ENCODE measurements at regions not wholly inside any gene's neighbourhood (a gene's known extent, or its start where the extent isn't known, plus 50 kb on each side); places are given as distances from the start of the nearest gene placed in this dataset.

- DNase-seq: no peak
Observed at GRCh38 chr12:60391791-60392190, 796.0 kb downstream of the SLC16A7 start.

- no peak for DNase-seq
Observed at GRCh38 chr12:60393093-60393492, 797.3 kb downstream of the SLC16A7 start.

DNA sequence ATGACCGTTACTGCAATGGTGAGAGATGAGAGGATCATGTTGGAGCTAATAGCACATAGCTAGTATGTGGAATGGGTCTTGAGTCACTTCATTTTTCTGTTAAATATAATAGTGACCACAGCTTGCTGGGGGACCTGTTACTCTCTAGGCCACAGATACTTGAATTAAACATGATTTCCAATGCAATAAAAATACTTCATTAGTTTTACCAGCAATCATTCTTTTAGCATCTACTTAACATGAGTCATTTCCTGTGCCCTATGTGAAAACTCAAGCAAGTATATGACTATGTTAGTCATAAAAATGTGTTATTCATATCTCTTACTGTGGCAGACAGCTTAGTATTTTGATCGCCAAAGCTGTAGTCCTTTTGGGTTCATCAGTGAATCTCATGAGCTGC is 798.8 kb downstream of the SLC16A7 start:
- no peak for DNase-seq

- no peak for DNase-seq
Observed at GRCh38 chr12:60398547-60398946, 802.7 kb downstream of the SLC16A7 start.

GRCh38 chr12:60399064-60399463 is 803.2 kb downstream of the SLC16A7 start:
- no peak for DNase-seq

GRCh38 chr12:60402996-60403395 is 807.2 kb downstream of the SLC16A7 start:
- no peak for DNase-seq

DNA sequence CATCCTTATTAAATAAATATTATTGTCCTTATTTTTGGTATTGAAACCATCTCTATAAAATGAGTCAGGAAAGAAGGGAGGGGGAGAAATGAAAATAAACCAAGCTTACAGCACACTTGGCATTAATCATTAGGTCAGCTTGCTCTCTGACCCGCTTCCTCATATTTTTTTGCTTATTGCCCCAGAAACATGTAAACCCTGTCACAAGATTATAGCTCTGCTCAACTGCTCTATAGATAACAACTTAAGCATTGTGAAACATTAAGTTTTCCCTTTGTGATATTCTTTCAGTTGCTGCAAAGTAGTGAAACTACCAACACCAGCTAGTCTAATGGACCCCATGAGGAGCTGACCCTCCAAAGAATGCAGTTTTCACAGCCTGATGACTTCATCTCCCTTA is 819.5 kb downstream of the SLC16A7 start:
- no peak for DNase-seq

- DNase-seq: no peak
Observed at GRCh38 chr12:60419986-60420385, 824.2 kb downstream of the SLC16A7 start.

- no peak for DNase-seq
Observed at GRCh38 chr12:60421741-60422140, 825.9 kb downstream of the SLC16A7 start.

DNA sequence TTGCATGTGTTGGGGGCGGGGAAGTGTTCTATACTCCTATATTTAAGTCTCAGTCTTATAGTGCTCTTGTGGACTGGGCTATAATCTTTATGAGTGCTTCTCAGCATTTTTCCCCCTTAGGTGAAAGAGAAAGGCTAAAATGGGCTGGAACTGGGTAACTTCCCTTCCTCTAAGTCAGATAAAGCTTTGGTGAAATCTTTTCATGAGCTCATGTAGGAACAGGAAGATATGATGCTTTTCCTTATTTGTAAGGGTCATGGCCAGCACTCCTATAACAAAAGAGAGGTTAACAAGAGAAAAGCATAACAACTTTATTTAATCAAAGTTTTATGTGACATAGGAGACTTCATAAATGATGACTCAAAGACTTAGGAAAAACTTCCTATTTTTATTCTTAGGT is 841.5 kb downstream of the SLC16A7 start:
- DNase-seq: no peak

- DNase-seq: no peak
Observed at GRCh38 chr12:60441577-60441976, 845.7 kb downstream of the SLC16A7 start.

GRCh38 chr12:60451457-60451856 is 855.6 kb downstream of the SLC16A7 start:
- no peak for DNase-seq

GRCh38 chr12:60465060-60465459 is 869.2 kb downstream of the SLC16A7 start:
- no peak for DNase-seq

DNA sequence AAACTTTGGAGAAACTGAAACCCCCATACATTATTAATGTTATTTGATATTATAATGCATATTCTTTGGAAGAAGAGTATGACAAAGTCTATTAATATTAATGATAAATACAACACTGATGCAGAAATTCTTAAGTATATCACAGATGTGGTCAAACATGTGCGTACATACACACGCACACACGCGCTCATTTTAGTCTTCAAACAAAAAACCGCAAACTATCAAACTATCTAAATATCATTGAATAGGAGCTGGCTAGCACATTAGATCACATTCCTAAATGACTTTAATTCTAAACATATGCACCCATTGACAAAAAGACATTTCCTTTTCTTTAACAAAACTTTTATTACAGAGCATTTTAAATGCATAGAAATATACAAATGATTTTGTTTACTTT is 872.7 kb downstream of the SLC16A7 start:
- no peak for DNase-seq

- DNase-seq: no peak
Observed at GRCh38 chr12:60475825-60476224, 880.0 kb downstream of the SLC16A7 start.

DNA sequence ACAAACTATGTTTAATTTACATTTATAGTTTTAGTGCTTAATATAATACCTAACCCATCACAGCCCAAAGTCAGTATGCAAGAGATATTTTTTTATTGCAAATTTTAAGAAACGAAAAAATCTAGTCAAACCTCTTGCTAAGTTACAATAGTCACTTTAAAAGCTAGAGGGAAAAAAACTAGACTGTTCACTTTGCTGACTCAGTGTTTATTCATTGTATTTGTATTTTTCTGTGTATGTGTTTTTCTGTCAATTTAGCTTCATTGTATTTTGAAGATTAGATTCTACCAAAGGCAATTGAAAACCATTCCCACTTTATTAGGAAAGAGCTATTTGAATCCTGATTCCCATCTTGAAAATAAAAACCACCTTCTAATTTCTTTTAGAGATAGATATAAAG is 891.5 kb downstream of the SLC16A7 start:
- no peak for DNase-seq

- DNase-seq: no peak
Observed at GRCh38 chr12:60489071-60489470, 893.2 kb downstream of the SLC16A7 start.

- DNase-seq: no peak
Observed at GRCh38 chr12:60494244-60494643, 898.4 kb downstream of the SLC16A7 start.

DNA sequence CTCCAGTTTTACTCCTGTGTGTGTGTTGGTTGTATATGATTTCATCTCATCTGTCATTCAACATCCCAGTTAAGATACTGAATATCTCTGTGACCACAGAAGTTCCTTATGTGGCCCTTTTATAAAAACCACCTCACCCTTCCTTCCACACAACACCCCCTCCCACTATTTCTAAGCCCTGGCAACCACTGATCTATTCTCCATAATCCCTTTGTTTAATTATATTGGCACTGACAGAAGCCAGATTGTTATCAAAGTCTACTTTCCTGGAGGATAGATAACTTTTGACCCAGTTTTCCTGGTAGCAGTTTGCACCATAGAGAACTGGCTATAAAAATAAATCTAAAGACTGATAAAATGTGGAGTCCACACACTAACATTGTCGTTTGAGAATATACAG is 902.8 kb downstream of the SLC16A7 start:
- no peak for DNase-seq

- DNase-seq: no peak
Observed at GRCh38 chr12:60501124-60501729, 905.4 kb downstream of the SLC16A7 start.

- DNase-seq: no peak
Observed at GRCh38 chr12:60522684-60523400, 927.0 kb downstream of the SLC16A7 start.

DNA sequence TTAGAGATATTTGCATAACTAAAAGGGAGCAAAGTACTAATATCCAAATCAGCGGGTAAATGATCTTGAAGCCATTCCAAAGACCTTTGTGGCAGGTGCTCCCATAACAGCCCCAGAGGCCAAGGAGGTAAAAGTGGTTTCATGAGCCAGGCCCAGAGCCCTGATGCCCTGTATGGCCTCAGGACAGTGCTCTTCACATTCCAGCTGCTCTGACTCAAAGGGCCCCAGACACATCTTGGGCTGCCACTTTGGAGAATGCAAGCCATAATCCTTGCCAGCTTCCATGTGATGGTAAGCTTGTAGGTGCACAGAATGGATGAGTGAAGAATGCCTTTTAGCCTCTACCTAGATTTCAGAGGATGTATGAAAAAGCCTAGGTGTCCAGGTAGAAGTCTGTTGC is 933.4 kb downstream of the SLC16A7 start:
- no peak for DNase-seq

- no peak for DNase-seq
Observed at GRCh38 chr12:60529723-60530122, 933.9 kb downstream of the SLC16A7 start.

DNA sequence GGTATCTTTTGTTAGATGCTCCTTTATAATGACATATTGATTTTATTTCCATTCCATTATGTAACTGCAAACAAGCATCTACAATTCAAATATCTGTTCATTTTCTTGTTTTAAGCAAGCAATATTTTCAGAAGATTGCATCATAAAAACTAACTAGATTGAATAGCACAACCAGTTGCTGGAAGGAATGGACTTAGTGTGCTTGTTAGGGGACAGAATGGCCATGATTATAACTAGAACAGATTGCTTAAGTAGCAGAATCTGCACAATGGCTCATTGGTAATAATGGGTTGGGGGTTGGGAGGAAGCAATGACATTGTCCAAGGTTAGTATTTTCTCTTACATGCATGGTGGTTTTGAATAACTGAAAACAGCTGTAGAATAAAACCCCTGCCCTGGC is 939.5 kb downstream of the SLC16A7 start:
- no peak for DNase-seq

DNA sequence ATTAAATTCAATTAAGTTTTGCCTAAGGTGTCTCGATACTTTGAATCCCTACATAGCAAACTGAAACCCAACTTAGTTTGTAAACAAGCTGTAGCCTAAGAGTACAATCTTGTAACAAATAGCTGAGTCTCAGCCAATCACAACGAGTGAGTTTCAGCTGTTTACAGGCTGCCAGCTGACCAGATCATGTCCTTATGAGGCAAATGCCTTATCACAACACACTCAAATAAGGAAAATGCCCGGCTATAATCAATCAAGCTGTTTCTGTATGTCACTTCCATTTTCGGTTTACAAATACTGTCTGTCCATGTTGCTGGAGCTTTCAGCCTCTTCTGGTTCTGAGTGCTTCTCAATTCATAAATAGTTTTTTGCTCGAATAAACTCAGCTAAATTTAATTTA is 943.8 kb downstream of the SLC16A7 start:
- DNase-seq: no peak

Measured in CD4-positive, alpha-beta T cell treated with Interleukin-21 for 1 hour (primary cell).